GM23338 (cell line): ENCODE measurements at regions not wholly inside any gene's neighbourhood (a gene's known extent, or its start where the extent isn't known, plus 50 kb on each side); places are given as distances from the start of the nearest gene placed in this dataset.

Experiments used
- ATAC-seq: fragments of 200-7000 bp; cut with Tn5 transposase; 3 replicates; pipeline ENCODE4 v1.9.1; 2020
- DNase-seq: peaks from one replicate; pipeline ENCODE4 v3.0.0-alpha.2; 2015; ENCODE audit warnings: low spot score
- H2AFZ ChIP-seq: fragments of 200-600 bp; sonication (generic); 2 replicates; pipeline ENCODE4 v1.8.0; 2016; ENCODE audit warnings: antibody characterized with exemption, mild to moderate bottlenecking, moderate library complexity
- H3F3A ChIP-seq: fragments of 200-600 bp; sonication (generic); replicated peaks from 2 replicates; pipeline ENCODE4 v1.8.0; 2017; ENCODE audit warnings: antibody characterized with exemption, mixed run types, low read depth
- H3K27ac ChIP-seq: fragments of 200-600 bp; sonication (generic); 2 replicates; pipeline ENCODE4 v1.6.1; 2016; ENCODE audit warnings: low read depth
- H3K27me3 ChIP-seq: fragments of 200-600 bp; sonication (generic); 2 replicates; pipeline ENCODE4 v1.8.0; 2016; ENCODE audit warnings: mild to moderate bottlenecking, mixed run types, moderate library complexity; ENCODE audit not compliant: insufficient read depth
- H3K36me3 ChIP-seq: fragments of 200-600 bp; sonication (generic); 2 replicates; pipeline ENCODE4 v1.8.0; 2016; ENCODE audit warnings: mild to moderate bottlenecking; ENCODE audit not compliant: insufficient read depth
- H3K4me1 ChIP-seq: fragments of 200-600 bp; sonication (generic); 2 replicates; pipeline ENCODE4 v1.8.0; 2016; ENCODE audit warnings: mild to moderate bottlenecking, moderate library complexity; ENCODE audit not compliant: insufficient read depth
- H3K4me2 ChIP-seq: fragments of 200-600 bp; sonication (generic); 2 replicates; pipeline ENCODE4 v1.7.1; 2017; ENCODE audit warnings: mixed run types
- H3K4me3 ChIP-seq: fragments of 200-600 bp; sonication (generic); 2 replicates; pipeline ENCODE4 v1.6.1; 2016; ENCODE audit warnings: mixed run types
- H3K79me2 ChIP-seq: fragments of 200-600 bp; sonication (generic); replicated peaks from 2 replicates; pipeline ENCODE4 v1.8.0; 2017; ENCODE audit warnings: mild to moderate bottlenecking; ENCODE audit not compliant: insufficient read depth
- H3K9me2 ChIP-seq: fragments of 200-600 bp; sonication (generic); 2 replicates; pipeline ENCODE4 v1.8.0; 2017; ENCODE audit not compliant: insufficient read depth
- H4K20me1 ChIP-seq: fragments of 200-600 bp; sonication (generic); replicated peaks from 2 replicates; pipeline ENCODE4 v1.8.0; 2017; ENCODE audit warnings: mild to moderate bottlenecking; ENCODE audit not compliant: insufficient read depth
- H3K27ac Mint-ChIP-seq: 2 replicates; pipeline ENCODE4 v1.8.0; 2020; ENCODE audit warnings: inconsistent platforms, mild to moderate bottlenecking, moderate library complexity, mixed read lengths
- H3K27me3 Mint-ChIP-seq: 3 replicates; pipeline ENCODE4 v1.8.0; 2022; ENCODE audit warnings: low read depth, mild to moderate bottlenecking, moderate library complexity, mixed read lengths, inconsistent platforms; ENCODE audit not compliant: insufficient read depth, poor library complexity
- H3K36me3 Mint-ChIP-seq: 3 replicates; pipeline ENCODE4 v1.8.0; 2021; ENCODE audit warnings: low read depth, mild to moderate bottlenecking, inconsistent platforms, moderate library complexity, mixed read lengths
- H3K4me1 Mint-ChIP-seq: 3 replicates; pipeline ENCODE4 v1.8.0; 2020; ENCODE audit warnings: mild to moderate bottlenecking, inconsistent platforms, mixed read lengths
- H3K4me3 Mint-ChIP-seq: 3 replicates; pipeline ENCODE4 v1.8.0; 2021; ENCODE audit warnings: moderate library complexity, mild to moderate bottlenecking, inconsistent platforms, mixed read lengths
- H3K9me3 Mint-ChIP-seq: 3 replicates; pipeline ENCODE4 v1.8.0; 2020; ENCODE audit warnings: moderate library complexity, mild to moderate bottlenecking, inconsistent platforms, mixed read lengths
- CREB1 ChIP-seq: fragments of 250-450 bp; sonication (Bioruptor Pico); IDR thresholded peaks from 2 replicates; pipeline ENCODE4 v1.5.0; 2020; ENCODE audit warnings: low read depth, mild to moderate bottlenecking, moderate library complexity
- EZH2 ChIP-seq: fragments of 200-600 bp; sonication (generic); IDR thresholded peaks from one replicate; pipeline ENCODE4 v1.8.0; 2017; ENCODE audit warnings: antibody characterized with exemption, mild to moderate bottlenecking, low read depth; ENCODE audit not compliant: unreplicated experiment
- EZH2phosphoT487 ChIP-seq: fragments of 200-600 bp; sonication (generic); IDR thresholded peaks from one replicate; pipeline ENCODE4 v1.8.1; 2018; ENCODE audit warnings: antibody characterized with exemption; ENCODE audit not compliant: unreplicated experiment
- JUNB ChIP-seq: IDR thresholded peaks from one replicate; pipeline ENCODE4 v1.6.1; 2016; ENCODE audit warnings: antibody characterized with exemption; ENCODE audit not compliant: unreplicated experiment
- NANOG ChIP-seq: IDR thresholded peaks from 2 replicates; pipeline ENCODE4 v1.6.1; 2016; ENCODE audit warnings: antibody characterized with exemption, borderline replicate concordance
- POLR2AphosphoS5 ChIP-seq: IDR thresholded peaks from 2 replicates; pipeline ENCODE4 v1.6.1; 2016; ENCODE audit warnings: antibody characterized with exemption, low read depth
- STAT1 ChIP-seq: IDR thresholded peaks from one replicate; pipeline ENCODE4 v1.6.1; 2016; ENCODE audit warnings: antibody characterized with exemption; ENCODE audit not compliant: unreplicated experiment
- ZNF114 ChIP-seq: fragments of 250-450 bp; sonication (Bioruptor Pico); IDR thresholded peaks from 2 replicates; pipeline ENCODE4 v1.5.0; 2020; ENCODE audit warnings: mild to moderate bottlenecking, moderate library complexity
- ZNF331 ChIP-seq: fragments of 250-450 bp; sonication (Bioruptor Pico); IDR thresholded peaks from 2 replicates; pipeline ENCODE4 v1.5.0; 2020; ENCODE audit warnings: low read depth, mild to moderate bottlenecking, moderate library complexity
- TF ChIP-seq, protein P1 (sequence below), 2 experiments: fragments of 200-600 bp in 1 of 2; sonication (generic) in 1 of 2; conservative IDR thresholded peaks; 2 replicates each; pipeline versions ENCODE4 v1.5.1 to v1.6.1; 2016 to 2017; ENCODE audit warnings: antibody characterized with exemption in 2 of 2, low read depth in 2 of 2, mild to moderate bottlenecking in 2 of 2, moderate library complexity in 1 of 2
- TF ChIP-seq, protein P2 (sequence below): fragments of 250-450 bp; sonication (Bioruptor Pico); IDR thresholded peaks from 2 replicates; pipeline ENCODE4 v1.5.0; 2020; ENCODE audit warnings: mild to moderate bottlenecking, moderate library complexity
- TF ChIP-seq, protein P3 (sequence below): IDR thresholded peaks from one replicate; pipeline ENCODE4 v1.6.1; 2018; ENCODE audit warnings: antibody characterized with exemption; ENCODE audit not compliant: unreplicated experiment
- TF ChIP-seq, protein P4 (sequence below): IDR thresholded peaks from 2 replicates; pipeline ENCODE4 v1.6.1; 2016; ENCODE audit warnings: antibody characterized with exemption

DNA sequence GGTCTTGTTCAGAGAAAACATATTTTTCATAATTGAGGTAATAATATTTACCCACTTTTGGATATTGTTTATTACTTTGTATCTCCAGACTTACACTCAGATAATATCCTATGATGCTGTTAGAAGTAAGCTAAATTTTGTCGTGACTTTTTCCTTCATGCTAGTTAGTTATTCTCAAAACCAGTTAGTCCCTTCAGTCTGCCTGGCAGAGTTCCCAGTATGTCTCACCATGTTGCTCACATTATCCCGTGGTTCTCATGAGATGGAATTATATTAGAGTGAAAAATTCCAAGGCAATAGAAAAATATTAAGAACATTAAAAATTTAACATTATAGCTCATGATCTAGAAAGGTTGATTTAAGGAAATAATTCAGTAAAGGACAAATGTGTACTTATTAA is 81.5 kb upstream of the SMIM30 start:
- no peak for ATAC-seq
- no peak overlapping the region for H3K4me3 ChIP-seq
- H3K27ac ChIP-seq: no peak overlapping the region
- Mint-ChIP-seq H3K4me1 (no peaks in the 10 kb centered on the region), H3K9me3 (no peaks in the 10 kb centered on the region), H3K4me3 (no peak overlapping the region), H3K27me3 (no peaks in the 10 kb centered on the region), H3K36me3 (no peaks in the 10 kb centered on the region), H3K27ac (no peak overlapping the region)
- no peaks in the 10 kb centered on the region for H3K36me3 ChIP-seq
- no peaks in the 10 kb centered on the region for H3K79me2 ChIP-seq
- H3K27me3 ChIP-seq: no peaks in the 10 kb centered on the region
- DNase-seq: no peak
- TF ChIP-seq CREB1 (CRISPR knock-in tag): no peak
- no peak for TF ChIP-seq POLR2AphosphoS5
- no peak for TF ChIP-seq NANOG
- no peak for TF ChIP-seq ZNF114 (CRISPR knock-in tag)
- no peak for TF ChIP-seq STAT1
- no peak for TF ChIP-seq JUNB
- TF ChIP-seq ZNF331 (CRISPR knock-in tag): no peak
- TF ChIP-seq, protein P1, sequence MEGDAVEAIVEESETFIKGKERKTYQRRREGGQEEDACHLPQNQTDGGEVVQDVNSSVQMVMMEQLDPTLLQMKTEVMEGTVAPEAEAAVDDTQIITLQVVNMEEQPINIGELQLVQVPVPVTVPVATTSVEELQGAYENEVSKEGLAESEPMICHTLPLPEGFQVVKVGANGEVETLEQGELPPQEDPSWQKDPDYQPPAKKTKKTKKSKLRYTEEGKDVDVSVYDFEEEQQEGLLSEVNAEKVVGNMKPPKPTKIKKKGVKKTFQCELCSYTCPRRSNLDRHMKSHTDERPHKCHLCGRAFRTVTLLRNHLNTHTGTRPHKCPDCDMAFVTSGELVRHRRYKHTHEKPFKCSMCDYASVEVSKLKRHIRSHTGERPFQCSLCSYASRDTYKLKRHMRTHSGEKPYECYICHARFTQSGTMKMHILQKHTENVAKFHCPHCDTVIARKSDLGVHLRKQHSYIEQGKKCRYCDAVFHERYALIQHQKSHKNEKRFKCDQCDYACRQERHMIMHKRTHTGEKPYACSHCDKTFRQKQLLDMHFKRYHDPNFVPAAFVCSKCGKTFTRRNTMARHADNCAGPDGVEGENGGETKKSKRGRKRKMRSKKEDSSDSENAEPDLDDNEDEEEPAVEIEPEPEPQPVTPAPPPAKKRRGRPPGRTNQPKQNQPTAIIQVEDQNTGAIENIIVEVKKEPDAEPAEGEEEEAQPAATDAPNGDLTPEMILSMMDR (conservative IDR thresholded peaks at IDR 0.05; ENCODE audit: low read depth in 2 of 2): no peak
- TF ChIP-seq, protein P2, sequence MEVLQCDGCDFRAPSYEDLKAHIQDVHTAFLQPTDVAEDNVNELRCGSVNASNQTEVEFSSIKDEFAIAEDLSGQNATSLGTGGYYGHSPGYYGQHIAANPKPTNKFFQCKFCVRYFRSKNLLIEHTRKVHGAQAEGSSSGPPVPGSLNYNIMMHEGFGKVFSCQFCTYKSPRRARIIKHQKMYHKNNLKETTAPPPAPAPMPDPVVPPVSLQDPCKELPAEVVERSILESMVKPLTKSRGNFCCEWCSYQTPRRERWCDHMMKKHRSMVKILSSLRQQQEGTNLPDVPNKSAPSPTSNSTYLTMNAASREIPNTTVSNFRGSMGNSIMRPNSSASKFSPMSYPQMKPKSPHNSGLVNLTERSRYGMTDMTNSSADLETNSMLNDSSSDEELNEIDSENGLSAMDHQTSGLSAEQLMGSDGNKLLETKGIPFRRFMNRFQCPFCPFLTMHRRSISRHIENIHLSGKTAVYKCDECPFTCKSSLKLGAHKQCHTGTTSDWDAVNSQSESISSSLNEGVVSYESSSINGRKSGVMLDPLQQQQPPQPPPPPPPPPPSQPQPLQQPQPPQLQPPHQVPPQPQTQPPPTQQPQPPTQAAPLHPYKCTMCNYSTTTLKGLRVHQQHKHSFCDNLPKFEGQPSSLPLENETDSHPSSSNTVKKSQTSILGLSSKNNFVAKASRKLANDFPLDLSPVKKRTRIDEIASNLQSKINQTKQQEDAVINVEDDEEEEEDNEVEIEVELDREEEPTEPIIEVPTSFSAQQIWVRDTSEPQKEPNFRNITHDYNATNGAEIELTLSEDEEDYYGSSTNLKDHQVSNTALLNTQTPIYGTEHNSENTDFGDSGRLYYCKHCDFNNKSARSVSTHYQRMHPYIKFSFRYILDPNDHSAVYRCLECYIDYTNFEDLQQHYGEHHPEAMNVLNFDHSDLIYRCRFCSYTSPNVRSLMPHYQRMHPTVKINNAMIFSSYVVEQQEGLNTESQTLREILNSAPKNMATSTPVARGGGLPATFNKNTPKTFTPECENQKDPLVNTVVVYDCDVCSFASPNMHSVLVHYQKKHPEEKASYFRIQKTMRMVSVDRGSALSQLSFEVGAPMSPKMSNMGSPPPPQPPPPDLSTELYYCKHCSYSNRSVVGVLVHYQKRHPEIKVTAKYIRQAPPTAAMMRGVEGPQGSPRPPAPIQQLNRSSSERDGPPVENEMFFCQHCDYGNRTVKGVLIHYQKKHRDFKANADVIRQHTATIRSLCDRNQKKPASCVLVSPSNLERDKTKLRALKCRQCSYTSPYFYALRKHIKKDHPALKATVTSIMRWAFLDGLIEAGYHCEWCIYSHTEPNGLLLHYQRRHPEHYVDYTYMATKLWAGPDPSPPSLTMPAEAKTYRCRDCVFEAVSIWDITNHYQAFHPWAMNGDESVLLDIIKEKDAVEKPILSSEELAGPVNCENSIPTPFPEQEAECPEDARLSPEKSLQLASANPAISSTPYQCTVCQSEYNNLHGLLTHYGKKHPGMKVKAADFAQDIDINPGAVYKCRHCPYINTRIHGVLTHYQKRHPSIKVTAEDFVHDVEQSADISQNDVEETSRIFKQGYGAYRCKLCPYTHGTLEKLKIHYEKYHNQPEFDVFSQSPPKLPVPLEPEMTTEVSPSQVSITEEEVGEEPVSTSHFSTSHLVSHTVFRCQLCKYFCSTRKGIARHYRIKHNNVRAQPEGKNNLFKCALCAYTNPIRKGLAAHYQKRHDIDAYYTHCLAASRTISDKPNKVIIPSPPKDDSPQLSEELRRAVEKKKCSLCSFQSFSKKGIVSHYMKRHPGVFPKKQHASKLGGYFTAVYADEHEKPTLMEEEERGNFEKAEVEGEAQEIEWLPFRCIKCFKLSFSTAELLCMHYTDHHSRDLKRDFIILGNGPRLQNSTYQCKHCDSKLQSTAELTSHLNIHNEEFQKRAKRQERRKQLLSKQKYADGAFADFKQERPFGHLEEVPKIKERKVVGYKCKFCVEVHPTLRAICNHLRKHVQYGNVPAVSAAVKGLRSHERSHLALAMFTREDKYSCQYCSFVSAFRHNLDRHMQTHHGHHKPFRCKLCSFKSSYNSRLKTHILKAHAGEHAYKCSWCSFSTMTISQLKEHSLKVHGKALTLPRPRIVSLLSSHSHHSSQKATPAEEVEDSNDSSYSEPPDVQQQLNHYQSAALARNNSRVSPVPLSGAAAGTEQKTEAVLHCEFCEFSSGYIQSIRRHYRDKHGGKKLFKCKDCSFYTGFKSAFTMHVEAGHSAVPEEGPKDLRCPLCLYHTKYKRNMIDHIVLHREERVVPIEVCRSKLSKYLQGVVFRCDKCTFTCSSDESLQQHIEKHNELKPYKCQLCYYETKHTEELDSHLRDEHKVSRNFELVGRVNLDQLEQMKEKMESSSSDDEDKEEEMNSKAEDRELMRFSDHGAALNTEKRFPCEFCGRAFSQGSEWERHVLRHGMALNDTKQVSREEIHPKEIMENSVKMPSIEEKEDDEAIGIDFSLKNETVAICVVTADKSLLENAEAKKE (CRISPR knock-in tag): no peak
- no peak for TF ChIP-seq EZH2
- TF ChIP-seq EZH2phosphoT487: no peak
- TF ChIP-seq, protein P3, sequence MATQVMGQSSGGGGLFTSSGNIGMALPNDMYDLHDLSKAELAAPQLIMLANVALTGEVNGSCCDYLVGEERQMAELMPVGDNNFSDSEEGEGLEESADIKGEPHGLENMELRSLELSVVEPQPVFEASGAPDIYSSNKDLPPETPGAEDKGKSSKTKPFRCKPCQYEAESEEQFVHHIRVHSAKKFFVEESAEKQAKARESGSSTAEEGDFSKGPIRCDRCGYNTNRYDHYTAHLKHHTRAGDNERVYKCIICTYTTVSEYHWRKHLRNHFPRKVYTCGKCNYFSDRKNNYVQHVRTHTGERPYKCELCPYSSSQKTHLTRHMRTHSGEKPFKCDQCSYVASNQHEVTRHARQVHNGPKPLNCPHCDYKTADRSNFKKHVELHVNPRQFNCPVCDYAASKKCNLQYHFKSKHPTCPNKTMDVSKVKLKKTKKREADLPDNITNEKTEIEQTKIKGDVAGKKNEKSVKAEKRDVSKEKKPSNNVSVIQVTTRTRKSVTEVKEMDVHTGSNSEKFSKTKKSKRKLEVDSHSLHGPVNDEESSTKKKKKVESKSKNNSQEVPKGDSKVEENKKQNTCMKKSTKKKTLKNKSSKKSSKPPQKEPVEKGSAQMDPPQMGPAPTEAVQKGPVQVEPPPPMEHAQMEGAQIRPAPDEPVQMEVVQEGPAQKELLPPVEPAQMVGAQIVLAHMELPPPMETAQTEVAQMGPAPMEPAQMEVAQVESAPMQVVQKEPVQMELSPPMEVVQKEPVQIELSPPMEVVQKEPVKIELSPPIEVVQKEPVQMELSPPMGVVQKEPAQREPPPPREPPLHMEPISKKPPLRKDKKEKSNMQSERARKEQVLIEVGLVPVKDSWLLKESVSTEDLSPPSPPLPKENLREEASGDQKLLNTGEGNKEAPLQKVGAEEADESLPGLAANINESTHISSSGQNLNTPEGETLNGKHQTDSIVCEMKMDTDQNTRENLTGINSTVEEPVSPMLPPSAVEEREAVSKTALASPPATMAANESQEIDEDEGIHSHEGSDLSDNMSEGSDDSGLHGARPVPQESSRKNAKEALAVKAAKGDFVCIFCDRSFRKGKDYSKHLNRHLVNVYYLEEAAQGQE: no peak
- TF ChIP-seq, protein P4, sequence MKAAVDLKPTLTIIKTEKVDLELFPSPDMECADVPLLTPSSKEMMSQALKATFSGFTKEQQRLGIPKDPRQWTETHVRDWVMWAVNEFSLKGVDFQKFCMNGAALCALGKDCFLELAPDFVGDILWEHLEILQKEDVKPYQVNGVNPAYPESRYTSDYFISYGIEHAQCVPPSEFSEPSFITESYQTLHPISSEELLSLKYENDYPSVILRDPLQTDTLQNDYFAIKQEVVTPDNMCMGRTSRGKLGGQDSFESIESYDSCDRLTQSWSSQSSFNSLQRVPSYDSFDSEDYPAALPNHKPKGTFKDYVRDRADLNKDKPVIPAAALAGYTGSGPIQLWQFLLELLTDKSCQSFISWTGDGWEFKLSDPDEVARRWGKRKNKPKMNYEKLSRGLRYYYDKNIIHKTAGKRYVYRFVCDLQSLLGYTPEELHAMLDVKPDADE: no peak
- no peaks in the 10 kb centered on the region for H3F3A ChIP-seq
- H3K9me2 ChIP-seq: no peaks in the 10 kb centered on the region
- H3K4me2 ChIP-seq: no peak overlapping the region
- no peaks in the 10 kb centered on the region for H3K4me1 ChIP-seq
- H4K20me1 ChIP-seq: no peaks in the 10 kb centered on the region
- H2AFZ ChIP-seq: no peak overlapping the region
